CD14-positive monocyte (primary cell): ENCODE measurements at regions not wholly inside any gene's neighbourhood (a gene's known extent, or its start where the extent isn't known, plus 50 kb on each side); places are given as distances from the start of the nearest gene placed in this dataset.
A peak's percentile ranks its signal among the peaks of the same experiment; 100 is the strongest.

Experiments used
- DNase-seq, 3 donors: peaks; one replicate each; pipeline ENCODE4 v3.0.0-alpha.2; 2011 to 2022
- H2AFZ ChIP-seq: 2 replicates; pipeline ENCODE4 v1.6.0; 2012; ENCODE audit warnings: mild to moderate bottlenecking, low read depth, low read length, inconsistent platforms; ENCODE audit not compliant: insufficient read depth, poor library complexity, severe bottlenecking
- H3K27ac ChIP-seq, 2 donors: 1 replicate in 1 of 2; 2 replicates in 1 of 2; pipeline ENCODE4 v1.5.1; 2012 to 2013; ENCODE audit warnings: low read length in 2 of 2, control low read depth in 1 of 2, inconsistent platforms in 1 of 2, low read depth in 1 of 2, mild to moderate bottlenecking in 1 of 2
- H3K27me3 ChIP-seq, 2 donors: one replicate each; pipeline versions ENCODE4 v1.6.0 to v1.6.1; 2011 to 2013; ENCODE audit warnings: low read length in 2 of 2; ENCODE audit not compliant: control insufficient read depth in 2 of 2, insufficient read depth in 2 of 2
- H3K36me3 ChIP-seq, 2 donors: replicated peaks in 1 of 2; 1 replicate in 1 of 2; 2 replicates in 1 of 2; pipeline versions ENCODE4 v1.5.1 to v1.6.1; 2012 to 2013; ENCODE audit warnings: low read length in 2 of 2, control low read depth in 1 of 2, inconsistent platforms in 1 of 2, mild to moderate bottlenecking in 1 of 2; ENCODE audit not compliant: insufficient read depth in 2 of 2, control insufficient read depth in 1 of 2
- H3K4me1 ChIP-seq, 2 donors: 1 replicate in 1 of 2; 2 replicates in 1 of 2; pipeline versions ENCODE4 v1.5.1 to v1.6.1; 2012 to 2013; ENCODE audit warnings: low read length in 2 of 2, control low read depth in 1 of 2, inconsistent platforms in 1 of 2, mild to moderate bottlenecking in 1 of 2, moderate library complexity in 1 of 2; ENCODE audit not compliant: insufficient read depth in 2 of 2, control insufficient read depth in 1 of 2
- H3K4me2 ChIP-seq: replicated peaks from 2 replicates; pipeline ENCODE3; 2012; ENCODE audit warnings: low read length, moderate library complexity, mild to moderate bottlenecking; ENCODE audit not compliant: poor library complexity, severe bottlenecking; ENCODE audit errors: extremely low read depth
- H3K4me3 ChIP-seq, 3 experiments: fragments of 200-600 bp in 1 of 3; sonication (generic) in 1 of 3; replicated peaks in 1 of 3; 1 replicate in 2 of 3; 2 replicates in 1 of 3; pipeline ENCODE4 v1.5.1; 2011 to 2013; ENCODE audit warnings: low read length in 3 of 3, mild to moderate bottlenecking in 3 of 3, control low read depth in 2 of 3, low read depth in 2 of 3, inconsistent platforms in 1 of 3, moderate library complexity in 1 of 3
- H3K79me2 ChIP-seq: 2 replicates; pipeline ENCODE4 v1.6.0; 2012; ENCODE audit warnings: mild to moderate bottlenecking, control low read depth, inconsistent platforms, low read length, moderate library complexity; ENCODE audit not compliant: insufficient read depth
- H3K9ac ChIP-seq: 2 replicates; pipeline ENCODE4 v1.6.0; 2017; ENCODE audit warnings: low read length, mild to moderate bottlenecking; ENCODE audit not compliant: insufficient read depth, poor library complexity, severe bottlenecking
- H3K9me3 ChIP-seq, 2 donors: replicated peaks in 1 of 2; 1 replicate in 1 of 2; 2 replicates in 1 of 2; pipeline versions ENCODE4 v1.5.1 to v1.6.1; 2012 to 2013; ENCODE audit warnings: low read length in 2 of 2, control low read depth in 1 of 2; ENCODE audit not compliant: control insufficient read depth in 1 of 2, insufficient read depth in 1 of 2
- H4K20me1 ChIP-seq: 2 replicates; pipeline ENCODE4 v1.6.0; 2012; ENCODE audit warnings: mild to moderate bottlenecking, low read length, control low read depth, moderate library complexity; ENCODE audit not compliant: insufficient read depth
- H3K27ac Mint-ChIP-seq, 7 donors: one replicate each; pipeline ENCODE4 v1.8.0; 2020; ENCODE audit warnings: mild to moderate bottlenecking in 7 of 7, mixed read lengths in 7 of 7, moderate library complexity in 6 of 7, inconsistent platforms in 2 of 7
- H3K27me3 Mint-ChIP-seq, 3 donors: one replicate each; pipeline ENCODE4 v1.8.0; 2021 to 2022; ENCODE audit warnings: low read depth in 3 of 3, mild to moderate bottlenecking in 3 of 3, mixed read lengths in 3 of 3, moderate library complexity in 3 of 3, inconsistent platforms in 1 of 3
- H3K36me3 Mint-ChIP-seq, 2 donors: one replicate each; pipeline ENCODE4 v1.8.0; 2020; ENCODE audit warnings: mixed read lengths in 2 of 2, inconsistent platforms in 1 of 2, mild to moderate bottlenecking in 1 of 2
- H3K4me1 Mint-ChIP-seq: one replicate; pipeline ENCODE4 v1.8.0; 2020; ENCODE audit warnings: mild to moderate bottlenecking, mixed read lengths
- H3K4me3 Mint-ChIP-seq, 2 donors: one replicate each; pipeline ENCODE4 v1.8.0; 2020; ENCODE audit warnings: mild to moderate bottlenecking in 2 of 2, mixed read lengths in 2 of 2, moderate library complexity in 1 of 2
- H3K9me3 Mint-ChIP-seq, 7 donors: one replicate each; pipeline ENCODE4 v1.8.0; 2020 to 2022; ENCODE audit warnings: mixed read lengths in 7 of 7, mild to moderate bottlenecking in 6 of 7, moderate library complexity in 6 of 7, inconsistent platforms in 2 of 7
- CTCF ChIP-seq: fragments of 200-600 bp; IDR thresholded peaks from one replicate; pipeline ENCODE4 v1.8.0; 2022; ENCODE audit warnings: antibody characterized with exemption, mild to moderate bottlenecking
- WGBS: methylation state at CpG from one replicate; pipeline ENCODE4 v1.1.5; 2013; ENCODE audit warnings: missing lambda C conversion rate; ENCODE audit not compliant: insufficient coverage; 5-methylcytosine and 5-hydroxymethylcytosine counted together
- intact Hi-C, 2 donors: fragments of 100-400 bp; cut with micrococcal nuclease; formaldehyde crosslinking; loops; one replicate each; pipeline versions ENCODE4 v1.15.0 to v1.15.1; 2023

GRCh38 chr20:60206259-60206658 lies 248.0 kb downstream of the CDH26 start:
- Histone ChIP-seq H3K4me1 (no peaks in the 10 kb centered on the region), H2AFZ (no peak overlapping the region), H3K4me2 (no peak overlapping the region), H3K36me3 (peaks cover 0 to 4% of the 10 kb centered on the region in 2 donors), H3K27me3 (no peaks in the 10 kb centered on the region), H4K20me1 (no peaks in the 10 kb centered on the region), H3K4me3 (no peak overlapping the region), H3K9me3 (no peaks in the 10 kb centered on the region), H3K27ac (no peak overlapping the region), H3K9ac (no peak overlapping the region), H3K79me2 (no peaks in the 10 kb centered on the region)
- 68% methylated on average over 3 of the region's 3 CpGs for WGBS
- Mint-ChIP-seq H3K27me3 (peaks cover 2 to 5% (median 3%) of the 10 kb centered on the region in 3 donors), H3K27ac (peak overlapping the region in 1 of 7 donors; percentile 69), H3K4me3 (no peak overlapping the region), H3K36me3 (peaks cover 8 to 25% of the 10 kb centered on the region in 2 donors), H3K4me1 (peaks cover 16% of the 10 kb centered on the region), H3K9me3 (no peaks in the 10 kb centered on the region)
- DNase-seq, result peak; percentile 13 to 22 (median 22)
- peak; percentile 66 for TF ChIP-seq CTCF
- intact Hi-C loops, result loop anchor here in 1 of 2 donors (10.0 kb wide), 2 partner anchors 81 to 151 kb away; no protein-coding TSS in a partner anchor

GRCh38 chr20:60209048-60209447 lies 250.8 kb downstream of the CDH26 start:
- Mint-ChIP-seq H3K27ac (peak overlapping the region in 1 of 7 donors; percentile 58), H3K36me3 (peaks cover 12 to 20% of the 10 kb centered on the region in 2 donors), H3K4me1 (peaks cover 17% of the 10 kb centered on the region), H3K4me3 (no peak overlapping the region), H3K9me3 (no peaks in the 10 kb centered on the region), H3K27me3 (peaks cover 2 to 8% (median 3%) of the 10 kb centered on the region in 3 donors)
- H2AFZ ChIP-seq, result no peak overlapping the region
- H3K27ac ChIP-seq, result no peak overlapping the region
- no peak overlapping the region for H3K9ac ChIP-seq
- intact Hi-C loops, result loop anchor here in 1 of 2 donors (10.0 kb wide), 2 partner anchors 84 to 154 kb away; no protein-coding TSS in a partner anchor
- H3K9me3 ChIP-seq, result no peaks in the 10 kb centered on the region
- no peak overlapping the region for H3K4me2 ChIP-seq
- no peak for DNase-seq
- no CpG with 5 or more reads among the region's 4 CpGs for WGBS
- H3K36me3 ChIP-seq, result peaks cover 0 to 4% of the 10 kb centered on the region in 2 donors
- no peak overlapping the region for H3K4me3 ChIP-seq
- no peak for TF ChIP-seq CTCF
- H3K79me2 ChIP-seq, result no peaks in the 10 kb centered on the region
- H3K27me3 ChIP-seq, result no peaks in the 10 kb centered on the region
- H4K20me1 ChIP-seq, result no peaks in the 10 kb centered on the region
- H3K4me1 ChIP-seq, result no peaks in the 10 kb centered on the region
